ENCODE measurements at regions not wholly inside any gene's neighbourhood (a gene's known extent, or its start where the extent isn't known, plus 50 kb on each side); places are given as distances from the start of the nearest gene placed in this dataset.
"Not testable (repeated sequence)": the region's sequence is repeated elsewhere in the genome, so short reads cannot be mapped to it uniquely, and the experiment has no call there.

DNA sequence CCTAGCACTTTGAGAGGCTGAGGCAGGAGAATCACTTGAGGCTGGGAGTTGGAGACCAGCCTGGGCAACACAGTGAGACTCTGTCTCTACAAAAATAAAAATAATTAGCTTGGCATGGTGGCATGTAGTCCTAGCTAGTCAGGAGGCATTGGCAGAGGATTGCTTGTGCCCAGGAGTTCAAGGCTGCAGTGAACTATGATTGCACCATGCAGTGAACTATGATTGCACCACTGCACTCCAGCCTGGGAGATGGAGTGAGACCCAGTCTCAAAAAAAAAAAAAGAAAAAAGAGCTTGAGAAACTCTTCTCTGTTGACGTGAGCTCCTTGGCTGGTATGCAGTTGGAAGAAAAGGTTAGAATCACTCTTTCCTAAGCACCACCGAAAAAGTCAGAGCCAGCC, 125.1 kb upstream of the TNP1 start:
- H3K4me3 ChIP-seq (ENCODE audit: low read length) = no peak overlapping the region
- no peak for DNase-seq (ENCODE audit: low read depth)
- TF ChIP-seq, protein P1, sequence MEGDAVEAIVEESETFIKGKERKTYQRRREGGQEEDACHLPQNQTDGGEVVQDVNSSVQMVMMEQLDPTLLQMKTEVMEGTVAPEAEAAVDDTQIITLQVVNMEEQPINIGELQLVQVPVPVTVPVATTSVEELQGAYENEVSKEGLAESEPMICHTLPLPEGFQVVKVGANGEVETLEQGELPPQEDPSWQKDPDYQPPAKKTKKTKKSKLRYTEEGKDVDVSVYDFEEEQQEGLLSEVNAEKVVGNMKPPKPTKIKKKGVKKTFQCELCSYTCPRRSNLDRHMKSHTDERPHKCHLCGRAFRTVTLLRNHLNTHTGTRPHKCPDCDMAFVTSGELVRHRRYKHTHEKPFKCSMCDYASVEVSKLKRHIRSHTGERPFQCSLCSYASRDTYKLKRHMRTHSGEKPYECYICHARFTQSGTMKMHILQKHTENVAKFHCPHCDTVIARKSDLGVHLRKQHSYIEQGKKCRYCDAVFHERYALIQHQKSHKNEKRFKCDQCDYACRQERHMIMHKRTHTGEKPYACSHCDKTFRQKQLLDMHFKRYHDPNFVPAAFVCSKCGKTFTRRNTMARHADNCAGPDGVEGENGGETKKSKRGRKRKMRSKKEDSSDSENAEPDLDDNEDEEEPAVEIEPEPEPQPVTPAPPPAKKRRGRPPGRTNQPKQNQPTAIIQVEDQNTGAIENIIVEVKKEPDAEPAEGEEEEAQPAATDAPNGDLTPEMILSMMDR (conservative IDR thresholded peaks at IDR 0.05; ENCODE audit: low read depth, low read length) = no peak

DNA sequence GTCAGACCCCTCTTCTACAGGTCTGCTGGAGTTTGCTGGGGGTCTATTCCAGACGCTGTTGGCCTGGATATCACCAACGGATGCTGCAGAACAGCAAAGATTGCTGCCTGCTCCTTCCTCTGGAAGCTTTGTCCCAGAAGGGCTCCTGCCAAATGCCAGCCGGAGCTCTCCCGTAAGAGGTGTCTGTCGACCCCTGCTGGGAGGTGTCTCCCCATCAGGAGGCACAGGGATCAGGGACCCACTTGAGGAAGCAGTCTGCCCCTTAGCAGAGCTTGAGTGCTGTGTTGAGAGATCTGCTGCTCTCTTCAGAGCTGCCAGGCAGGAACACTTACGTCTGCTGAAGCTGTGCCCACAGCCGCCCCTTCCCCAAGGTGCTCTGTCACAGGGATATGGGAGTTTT, 122.1 kb upstream of the TNP1 start:
- not testable (repeated sequence) for H3K4me3 ChIP-seq (ENCODE audit: low read length); DNase-seq (ENCODE audit: low read depth)

DNA sequence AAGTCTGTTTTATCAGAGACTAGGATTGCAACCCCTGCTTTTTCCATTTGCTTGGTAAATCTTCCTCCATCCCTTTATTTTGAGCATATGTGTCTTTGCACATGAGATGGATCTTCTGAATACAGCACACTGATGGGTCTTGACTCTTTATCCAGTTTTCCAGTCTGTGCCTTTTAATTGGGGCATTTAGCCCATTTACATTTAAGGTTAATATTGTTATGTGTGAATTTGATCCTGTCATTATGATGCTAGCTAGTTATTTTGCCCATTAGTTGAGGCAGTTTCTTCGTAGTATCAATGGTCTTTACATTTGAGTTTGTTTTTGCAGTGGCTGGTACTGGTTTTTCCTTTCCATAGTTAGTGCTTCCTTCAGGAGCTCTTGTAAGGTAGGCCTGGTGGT, 120.6 kb upstream of the TNP1 start:
- not testable (repeated sequence) for DNase-seq (ENCODE audit: low read depth); H3K4me3 ChIP-seq (ENCODE audit: low read length)

DNA sequence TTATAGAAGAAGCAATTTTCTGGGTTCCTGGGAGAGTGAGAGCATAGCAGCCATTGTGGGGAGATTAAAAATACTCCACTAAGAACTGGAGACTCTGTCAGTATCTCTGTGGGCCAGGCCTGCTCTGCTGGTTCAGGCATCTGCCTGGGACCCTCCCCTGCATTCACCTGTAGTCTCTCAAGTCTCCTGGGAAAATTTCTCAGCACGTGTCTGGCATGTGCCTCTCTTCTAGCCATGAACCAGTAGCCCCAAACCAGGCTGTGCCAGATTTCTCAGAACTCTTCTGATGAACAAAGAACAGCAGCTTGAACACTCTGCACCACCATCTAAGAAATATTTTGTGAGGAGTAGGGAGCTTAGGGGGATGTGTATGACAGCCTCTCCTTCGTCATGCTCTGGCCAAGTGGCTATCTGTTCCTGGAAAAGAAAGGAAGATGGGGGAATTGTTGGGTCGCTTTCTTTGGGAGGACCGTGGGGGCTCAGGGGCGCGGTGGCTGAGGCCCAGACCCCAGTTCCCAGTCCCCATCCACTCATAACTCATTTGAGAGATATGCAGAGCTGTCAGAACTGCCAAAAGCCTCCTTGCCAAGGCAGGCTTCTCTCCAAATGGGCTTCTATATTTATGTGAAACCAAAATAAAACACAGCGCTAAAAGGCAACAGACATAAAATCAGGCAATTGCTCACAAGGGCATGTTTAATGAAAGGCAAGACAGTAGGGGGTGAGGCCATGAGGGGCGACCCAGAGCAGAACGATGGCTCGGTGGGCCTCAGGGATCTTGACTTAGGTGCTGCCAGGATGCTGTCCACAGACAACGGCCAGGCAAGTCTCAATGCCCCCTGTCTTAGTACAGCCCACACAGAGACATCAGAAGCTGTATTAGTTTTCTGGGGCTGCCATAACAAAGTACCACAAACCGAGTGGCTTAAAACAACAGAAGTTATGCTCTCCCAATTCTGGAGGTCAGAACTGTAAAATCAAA, 114.7 kb upstream of the TNP1 start:
- TF ChIP-seq, protein P1 (conservative IDR thresholded peaks at IDR 0.05; ENCODE audit: low read depth, low read length) = no peak
- H3K4me3 ChIP-seq (ENCODE audit: low read length) = no peak overlapping the region
- DNase-seq (ENCODE audit: low read depth) = no peak

DNA sequence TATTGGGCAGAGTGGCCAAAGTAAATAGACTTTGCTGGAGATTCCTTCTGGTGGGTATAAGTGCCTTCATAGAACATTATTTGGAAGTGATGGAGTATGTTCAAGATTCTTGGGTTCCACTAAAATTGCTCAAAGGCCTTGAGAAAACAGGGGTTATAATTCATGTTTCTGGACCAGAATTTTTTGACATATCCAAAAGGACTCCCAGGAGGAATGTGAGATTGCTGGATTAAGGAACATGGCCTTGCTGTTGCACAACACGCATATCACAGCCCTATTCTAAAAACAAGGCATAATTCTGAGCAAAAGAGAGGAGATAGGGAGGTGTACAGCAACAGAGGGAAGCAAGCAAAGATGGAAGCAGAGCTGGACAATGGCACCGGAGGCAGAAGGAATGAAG, 111.7 kb upstream of the TNP1 start:
- no peak for DNase-seq (ENCODE audit: low read depth)
- TF ChIP-seq, protein P1 (conservative IDR thresholded peaks at IDR 0.05; ENCODE audit: low read depth, low read length) = no peak
- H3K4me3 ChIP-seq (ENCODE audit: low read length) = no peak overlapping the region

DNA sequence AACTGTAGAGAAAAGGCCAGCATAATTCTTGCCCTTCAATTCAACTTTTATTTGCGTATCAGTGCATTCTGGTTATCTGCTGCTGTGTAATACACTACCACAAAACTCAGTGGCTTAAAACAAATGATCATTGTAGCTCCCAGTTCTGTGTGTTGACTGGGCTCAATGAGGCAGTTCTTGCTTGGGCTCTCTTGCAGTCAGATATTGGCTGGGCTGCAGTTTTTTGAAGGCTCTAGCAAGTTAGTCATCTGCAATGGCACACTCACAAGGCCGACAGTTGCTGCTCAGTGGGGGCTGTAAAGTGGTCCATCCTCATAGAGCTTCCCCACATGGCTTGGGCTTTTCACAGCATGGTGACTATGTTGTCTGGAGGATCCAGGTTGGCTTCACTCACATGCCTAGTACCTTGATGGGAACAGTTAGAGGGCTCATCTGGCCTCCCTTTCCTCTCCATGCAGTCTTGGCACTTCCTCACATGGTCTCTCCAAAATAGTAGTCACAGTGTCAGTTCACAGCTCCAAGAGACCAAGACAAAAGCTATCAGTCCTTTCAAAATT, 110.6 kb upstream of the TNP1 start:
- DNase-seq (ENCODE audit: low read depth) = no peak
- TF ChIP-seq, protein P1 (conservative IDR thresholded peaks at IDR 0.05; ENCODE audit: low read depth, low read length) = no peak
- no peak overlapping the region for H3K4me3 ChIP-seq (ENCODE audit: low read length)

DNA sequence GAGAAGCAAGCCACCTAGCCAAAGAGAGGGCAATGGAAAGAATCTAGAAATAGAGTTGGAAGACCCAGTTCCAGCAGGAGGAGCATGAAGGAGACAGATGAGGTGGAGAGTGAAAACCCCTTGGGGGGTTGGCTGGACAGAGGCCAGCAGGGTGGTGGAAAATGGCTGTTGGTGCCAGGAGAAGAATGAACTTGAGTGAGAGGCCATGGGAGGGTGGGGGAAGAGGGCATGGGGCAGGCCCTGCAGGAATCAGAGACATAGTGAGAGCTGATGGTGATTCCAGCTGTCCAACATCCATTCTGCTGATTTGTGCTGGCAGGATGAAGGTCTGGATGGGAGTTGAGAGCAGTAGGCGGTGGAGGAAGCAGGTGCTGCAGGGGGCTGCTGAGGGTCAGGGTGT, 108.0 kb upstream of the TNP1 start:
- DNase-seq (ENCODE audit: low read depth) = no peak
- no peak overlapping the region for H3K4me3 ChIP-seq (ENCODE audit: low read length)
- TF ChIP-seq, protein P1 (conservative IDR thresholded peaks at IDR 0.05; ENCODE audit: low read depth, low read length) = no peak

DNA sequence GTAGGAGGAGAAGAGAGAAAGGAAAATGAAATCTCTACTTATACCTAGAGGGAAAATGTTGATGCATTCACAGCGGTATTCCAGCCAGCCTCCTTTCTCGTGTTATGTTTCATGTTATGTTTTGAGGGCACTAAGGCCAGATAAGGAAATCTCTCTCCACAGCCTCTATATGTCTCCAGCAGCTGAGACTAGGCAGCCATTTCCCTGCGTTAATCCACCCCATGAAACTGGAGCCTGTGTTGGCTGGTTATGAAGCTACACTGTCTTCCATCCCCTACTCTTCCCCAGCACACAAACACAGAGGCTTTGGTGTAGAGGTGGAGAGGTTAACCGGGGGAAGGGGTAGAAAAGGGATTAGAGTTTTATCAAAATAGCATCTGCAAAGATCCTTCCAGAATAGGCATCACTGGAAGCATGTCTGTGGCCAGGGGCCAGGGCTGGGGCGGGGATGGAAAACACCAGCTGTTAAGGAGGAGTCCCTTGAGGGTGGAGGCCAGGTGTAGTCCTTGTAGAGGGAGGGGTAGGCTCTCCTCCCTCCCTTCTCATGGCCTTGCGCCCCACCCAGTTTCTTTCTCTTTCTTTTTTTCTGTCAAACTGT, 100.9 kb upstream of the TNP1 start:
- no peak overlapping the region for H3K4me3 ChIP-seq (ENCODE audit: low read length)
- no peak for DNase-seq (ENCODE audit: low read depth)
- TF ChIP-seq, protein P1 (conservative IDR thresholded peaks at IDR 0.05; ENCODE audit: low read depth, low read length) = no peak

Measured in retinal pigment epithelial cell (primary cell).